G401 (cell line): ENCODE measurements at regions not wholly inside any gene's neighbourhood (a gene's known extent, or its start where the extent isn't known, plus 50 kb on each side); places are given as distances from the start of the nearest gene placed in this dataset.
"Not testable (repeated sequence)": the region's sequence is repeated elsewhere in the genome, so short reads cannot be mapped to it uniquely, and the experiment has no call there.

Experiments used
- DNase-seq: peaks from one replicate; pipeline ENCODE4 v3.0.0-alpha.2; 2015; ENCODE audit warnings: low spot score
- in situ Hi-C: cut with HindIII; loops from 2 replicates; pipeline ENCODE4 v1.10.0; 2016; ENCODE audit warnings: low sequenced_read_pairs, mixed read lengths

DNA sequence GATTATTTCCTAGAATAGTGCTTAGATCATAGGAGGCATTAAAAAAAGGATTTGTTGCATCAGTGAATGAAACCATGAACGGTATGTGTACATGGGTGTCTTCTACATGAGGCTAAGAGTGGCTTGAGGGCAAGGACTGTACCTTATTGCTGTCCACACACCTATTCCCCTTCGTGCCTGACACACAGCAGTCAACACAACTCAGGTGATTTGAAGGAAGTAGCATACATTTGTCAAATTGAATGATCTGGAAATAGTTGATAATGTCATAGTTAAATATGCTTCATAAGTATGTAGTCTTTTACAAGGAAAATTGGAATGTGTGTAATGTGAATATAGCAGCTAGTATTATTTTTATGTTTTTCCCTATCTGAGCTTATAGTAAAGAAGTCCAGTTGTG, 189.0 kb upstream of the DAB1 start:
- in situ Hi-C loops = no loop called here
- no peak for DNase-seq

GRCh38 chr1:57605933-57606332, 182.1 kb upstream of the DAB1 start:
- in situ Hi-C loops = no loop called here
- no peak for DNase-seq

DNA sequence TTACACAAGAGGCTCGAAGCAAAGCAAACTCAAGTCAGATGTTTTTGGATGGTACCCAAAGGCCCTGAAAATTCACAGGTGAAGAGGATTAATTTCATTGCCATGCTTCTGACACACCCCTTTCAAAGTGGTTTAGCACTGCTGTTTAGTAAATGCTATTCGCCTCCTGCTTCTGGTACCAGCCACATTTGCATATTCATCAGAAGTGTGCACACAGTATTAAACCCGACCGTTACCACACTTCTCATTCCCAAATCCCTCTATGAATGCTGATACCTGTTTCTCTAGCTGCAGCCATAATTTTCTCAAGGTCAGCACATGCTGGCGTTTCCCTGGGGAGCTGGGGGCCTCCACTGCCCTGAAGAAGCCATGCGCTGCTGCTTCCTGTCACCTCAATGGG, 179.8 kb upstream of the DAB1 start:
- no peak for DNase-seq
- in situ Hi-C loops = no loop called here

GRCh38 chr1:57600424-57600823, 176.6 kb upstream of the DAB1 start:
- in situ Hi-C loops = no loop called here
- no peak for DNase-seq

- in situ Hi-C loops = no loop called here
- DNase-seq = no peak
These were observed 175.6 kb upstream of the DAB1 start for GRCh38 chr1:57599236-57599994.

DNA sequence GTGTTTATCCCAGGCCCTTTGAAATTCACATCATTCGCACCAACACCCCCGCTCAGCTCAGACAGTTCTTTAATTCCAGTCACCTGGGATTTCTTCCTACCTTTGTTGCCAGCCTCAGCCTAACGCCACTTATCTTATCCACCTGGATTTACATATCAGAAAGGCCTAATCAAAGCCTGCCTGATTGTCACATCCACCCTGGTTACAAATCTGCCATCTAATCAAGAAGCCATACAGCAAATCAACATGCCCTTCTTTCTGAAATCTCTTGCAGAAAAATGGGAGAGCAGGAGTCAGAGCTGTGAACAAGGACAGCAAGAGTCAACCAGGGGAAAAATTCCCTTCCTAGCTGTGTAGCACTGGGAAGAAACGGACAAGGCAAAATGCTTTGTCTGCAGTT, 173.2 kb upstream of the DAB1 start:
- in situ Hi-C loops = no loop called here
- no peak for DNase-seq

DNA sequence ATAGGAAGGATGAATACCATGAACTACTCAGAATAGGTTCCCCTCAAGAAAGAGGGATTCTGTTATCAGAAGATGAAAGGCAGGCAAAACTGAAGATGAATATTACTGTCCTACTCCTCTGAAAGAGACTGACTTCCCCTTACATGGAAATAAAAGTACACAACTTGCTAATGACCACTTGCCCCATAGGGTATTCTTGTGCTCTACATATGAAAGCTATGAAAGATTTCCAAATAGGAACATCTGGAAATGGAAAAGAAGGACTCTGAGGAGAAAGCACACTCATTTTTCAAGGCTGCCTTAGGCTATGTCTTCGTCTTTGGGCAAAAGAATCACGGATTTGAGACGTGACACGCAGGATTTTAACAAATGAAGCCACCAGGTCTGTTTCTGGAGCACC, 170.1 kb upstream of the DAB1 start:
- in situ Hi-C loops = no loop called here
- DNase-seq = no peak

DNA sequence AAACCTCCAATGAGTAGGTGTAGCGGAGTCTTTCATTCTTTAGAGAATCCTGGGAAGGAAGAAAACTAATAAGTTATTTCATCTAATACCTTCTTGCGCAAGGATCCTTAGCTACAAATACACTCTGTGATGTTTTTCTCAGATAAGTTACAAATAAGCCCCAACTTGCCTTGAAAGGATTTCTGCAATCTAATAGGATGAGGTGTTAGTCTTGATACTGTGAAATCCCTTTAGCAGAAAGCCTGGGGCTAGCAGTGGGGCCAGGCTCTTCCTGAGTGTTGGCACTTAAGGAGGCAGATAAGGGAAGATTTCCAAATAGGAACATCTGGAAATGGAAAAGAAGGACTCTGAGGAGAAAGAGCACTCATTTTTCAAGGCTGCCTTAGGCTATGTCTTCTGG, 168.0 kb upstream of the DAB1 start:
- no peak for DNase-seq
- in situ Hi-C loops = no loop called here

GRCh38 chr1:57590978-57591377, 167.1 kb upstream of the DAB1 start:
- in situ Hi-C loops = no loop called here
- DNase-seq = no peak

GRCh38 chr1:57586842-57587241, 163.0 kb upstream of the DAB1 start:
- in situ Hi-C loops = no loop called here
- DNase-seq = no peak

DNA sequence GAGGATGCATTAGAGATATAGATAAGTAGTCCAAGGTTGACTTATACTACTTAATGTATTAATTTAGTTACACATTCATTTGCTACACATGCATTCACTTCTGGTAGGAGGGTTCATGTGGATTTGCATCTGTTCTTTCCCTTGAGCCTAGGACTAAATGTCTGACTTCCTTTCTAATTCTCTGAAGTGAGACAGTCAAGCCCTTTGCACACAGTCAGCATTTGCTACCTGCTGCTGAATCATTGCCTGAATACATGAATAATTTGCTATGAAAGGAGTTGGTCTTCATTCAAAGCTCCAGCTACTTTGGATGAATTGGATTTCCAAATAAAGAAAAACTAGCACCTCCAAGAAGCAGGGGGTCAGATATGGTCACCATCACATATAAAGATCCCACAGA, 154.8 kb upstream of the DAB1 start:
- in situ Hi-C loops = no loop called here
- DNase-seq = no peak

DNA sequence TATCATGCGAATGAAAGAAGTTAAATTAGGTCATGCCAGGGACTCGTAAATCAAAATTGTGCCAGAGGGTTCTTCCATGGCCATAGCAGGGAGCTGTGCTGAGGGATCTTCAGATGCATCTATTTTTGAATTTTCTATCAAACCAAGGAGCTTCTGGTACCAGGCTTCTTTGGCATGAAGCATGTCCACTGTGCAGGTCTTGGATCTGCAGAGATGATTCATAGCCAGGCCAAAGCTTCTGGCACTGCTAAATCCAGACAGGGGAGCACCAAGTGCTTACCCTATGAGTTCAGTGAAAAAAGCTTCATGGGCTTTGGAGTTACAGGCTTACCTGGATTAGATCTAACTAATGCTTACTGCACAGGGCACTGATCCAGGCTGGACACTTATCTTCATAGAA, 154.2 kb upstream of the DAB1 start:
- in situ Hi-C loops = no loop called here
- DNase-seq = peak; percentile 74

DNA sequence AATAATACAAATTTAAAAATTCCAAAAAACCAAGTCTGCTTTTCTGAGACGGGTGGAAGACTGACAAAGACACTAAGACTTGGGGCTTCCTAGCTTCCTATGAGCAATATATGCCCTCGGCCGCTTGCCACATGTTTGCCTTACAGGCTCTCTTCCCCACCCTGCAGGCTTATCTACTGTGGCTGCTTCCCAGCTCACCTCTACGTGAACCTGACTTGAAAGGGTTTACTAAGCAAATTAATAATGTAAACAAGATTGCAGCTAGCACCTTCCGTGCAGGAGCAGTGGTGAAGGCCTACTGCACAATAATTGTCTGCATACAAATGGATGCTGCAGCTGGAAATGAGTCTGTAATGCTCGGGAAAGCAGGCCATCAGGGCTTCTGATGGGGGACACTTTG, 152.9 kb upstream of the DAB1 start:
- in situ Hi-C loops = no loop called here
- DNase-seq = no peak

DNA sequence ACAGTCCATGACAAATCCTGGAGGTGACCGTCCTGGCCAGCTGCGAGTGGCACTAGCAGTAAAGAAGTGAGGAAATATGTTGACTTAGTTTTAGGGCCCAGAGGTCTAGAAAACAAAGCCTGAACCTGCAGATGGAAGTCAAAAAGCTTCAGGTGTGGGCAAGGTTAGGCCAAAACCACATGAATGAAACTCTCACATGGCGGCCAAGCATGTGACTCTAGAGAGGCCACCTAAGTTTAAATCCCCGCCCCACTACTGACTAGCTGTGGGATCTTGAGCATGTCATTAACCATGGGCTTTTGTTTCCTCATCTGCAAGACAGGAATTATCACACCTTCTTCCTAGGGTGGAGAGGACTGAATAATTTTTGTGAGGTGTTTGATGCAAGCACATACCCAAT, 148.2 kb upstream of the DAB1 start:
- no peak for DNase-seq
- in situ Hi-C loops = no loop called here

- in situ Hi-C loops, DNase-seq: not testable (repeated sequence)
These were observed 134.2 kb upstream of the DAB1 start for GRCh38 chr1:57558066-57558465.

- in situ Hi-C loops = no loop called here
These were observed 129.8 kb upstream of the DAB1 start for GRCh38 chr1:57553666-57554065.

DNA sequence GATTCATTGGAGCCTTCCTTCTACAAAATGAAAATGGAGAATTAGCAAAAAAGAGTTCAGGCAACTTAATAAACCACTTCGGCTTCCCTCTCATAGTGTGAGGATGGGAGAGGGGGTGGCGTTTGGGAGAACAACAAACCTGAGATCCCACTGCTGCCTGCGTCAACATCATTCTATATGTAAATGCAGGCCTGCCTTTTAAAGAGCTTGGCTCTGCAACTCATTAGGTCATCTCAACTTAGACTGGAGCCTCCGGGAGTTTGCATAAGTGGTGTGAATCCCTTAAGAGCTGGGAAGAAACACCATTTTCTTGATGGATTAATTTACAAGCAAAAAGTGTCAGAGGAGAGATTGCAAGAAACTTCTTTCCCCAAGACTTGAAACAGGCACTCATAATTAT, 127.6 kb upstream of the DAB1 start:
- no peak for DNase-seq
- in situ Hi-C loops = no loop called here

More at GRCh38 chr1:57553666-57554065, 129.8 kb upstream of the DAB1 start:
- DNase-seq = no peak

- no peak for DNase-seq
- in situ Hi-C loops = no loop called here
These were observed 126.2 kb upstream of the DAB1 start for GRCh38 chr1:57550092-57550491.

DNA sequence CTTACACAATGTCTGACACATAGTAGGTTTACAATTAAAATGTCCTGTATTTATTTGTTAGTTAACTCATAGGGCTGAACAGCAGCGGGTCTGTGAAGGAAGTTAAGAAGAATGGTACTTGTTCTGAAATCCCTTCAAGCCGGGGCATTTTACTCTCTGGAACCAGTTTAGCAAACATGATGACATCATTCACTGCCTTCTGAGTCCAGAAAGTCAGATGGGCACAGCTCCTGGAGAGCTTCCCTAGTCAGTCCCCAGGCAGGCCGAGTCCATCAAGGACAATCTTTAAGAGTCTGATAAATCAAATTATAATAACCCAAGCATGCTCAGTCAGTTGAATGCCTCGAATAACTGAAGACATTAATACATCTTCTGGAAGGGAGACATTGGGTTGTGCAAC, 125.4 kb upstream of the DAB1 start:
- DNase-seq = no peak

DNA sequence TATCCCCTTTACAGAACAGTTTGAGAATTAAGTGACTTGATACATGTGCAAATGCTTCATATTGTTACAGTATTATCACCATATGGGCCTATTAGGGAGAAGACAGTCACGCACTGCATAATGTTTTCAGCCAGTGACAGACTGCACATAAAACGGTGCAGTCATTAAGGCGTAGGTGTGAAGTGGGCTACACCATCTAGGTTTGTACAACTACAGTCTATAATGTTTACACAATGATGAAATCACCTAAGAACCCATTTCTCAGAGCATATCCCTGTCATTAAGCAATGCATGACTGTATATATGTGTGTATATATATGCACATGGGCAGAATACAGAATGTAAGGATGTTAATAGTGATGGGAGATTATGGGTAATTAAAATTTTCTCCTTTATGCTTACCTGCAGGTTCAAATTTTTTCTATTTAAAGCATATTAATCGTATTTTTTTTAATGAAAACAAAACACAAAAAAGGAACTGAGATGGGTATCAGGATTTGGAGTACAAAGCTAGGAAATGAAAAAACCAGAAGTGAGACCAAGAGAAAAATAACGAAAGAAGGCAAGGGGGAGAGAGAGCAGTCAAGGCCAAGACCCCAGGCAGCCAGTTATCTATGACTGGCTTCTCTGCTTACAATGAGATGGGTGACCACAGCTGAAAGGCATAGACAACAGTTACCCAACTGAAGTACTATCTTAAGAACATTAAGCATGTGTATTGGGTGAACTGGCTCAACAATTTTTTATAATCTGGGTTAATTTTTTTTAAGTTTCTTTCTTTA, 122.9 kb upstream of the DAB1 start:
- in situ Hi-C loops = no loop called here
- DNase-seq = no peak

More for the DNA sequence above, 125.4 kb upstream of the DAB1 start:
- in situ Hi-C loops = no loop called here

GRCh38 chr1:57544345-57544744, 120.5 kb upstream of the DAB1 start:
- DNase-seq = no peak
- in situ Hi-C loops = no loop called here
